ENCODE measurements at regions not wholly inside any gene's neighbourhood (a gene's known extent, or its start where the extent isn't known, plus 50 kb on each side); places are given as distances from the start of the nearest gene placed in this dataset.
A peak's percentile ranks its signal among the peaks of the same experiment; 100 is the strongest.
"Not testable (repeated sequence)": the region's sequence is repeated elsewhere in the genome, so short reads cannot be mapped to it uniquely, and the experiment has no call there.

GRCh38 chr11:13218685-13219084 lies 58.9 kb upstream of the BMAL1 start:
- not testable (repeated sequence) for FAIRE-seq; DNase-seq (ENCODE audit: low spot score)

DNA sequence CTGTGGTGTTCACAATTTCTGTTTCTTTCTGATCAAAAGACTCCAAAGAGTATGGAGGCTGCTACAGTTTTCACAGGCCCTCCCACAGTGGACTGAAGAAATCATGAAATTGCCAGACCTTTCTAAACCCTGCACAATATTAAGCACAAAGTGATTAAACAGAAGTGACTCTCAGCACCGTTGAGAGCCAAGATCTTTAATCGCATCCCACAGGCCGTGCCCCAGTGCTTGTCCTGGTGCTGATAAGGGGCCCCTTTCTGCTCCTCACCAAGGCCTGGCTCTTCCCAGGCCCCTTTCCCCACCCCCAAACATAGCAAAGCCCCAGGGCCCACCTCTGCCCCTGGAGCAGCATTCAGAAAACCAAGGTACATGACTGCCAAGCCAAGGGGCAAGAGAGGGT lies 57.4 kb upstream of the BMAL1 start:
- FAIRE-seq = no peak
- no peak for DNase-seq (ENCODE audit: low spot score)

GRCh38 chr11:13221722-13222121 lies 55.9 kb upstream of the BMAL1 start:
- no peak for DNase-seq (ENCODE audit: low spot score)
- FAIRE-seq = no peak

GRCh38 chr11:13222285-13222684 lies 55.3 kb upstream of the BMAL1 start:
- peak; percentile 71 for DNase-seq (ENCODE audit: low spot score)
- peak; percentile 73 for FAIRE-seq

GRCh38 chr11:13223112-13223511 lies 54.5 kb upstream of the BMAL1 start:
- no peak for DNase-seq (ENCODE audit: low spot score)
- no peak for FAIRE-seq

GRCh38 chr11:13224324-13224723 lies 53.3 kb upstream of the BMAL1 start:
- FAIRE-seq (no peak), DNase-seq (ENCODE audit: low spot score) (no peak)

- FAIRE-seq (peak; percentile 88), DNase-seq (ENCODE audit: low spot score) (peak; percentile 16)
Measured at GRCh38 chr11:13225038-13226001, 52.3 kb upstream of the BMAL1 start.

- FAIRE-seq = no peak
- DNase-seq (ENCODE audit: low spot score) = no peak
Measured at GRCh38 chr11:13227676-13228255, 49.8 kb upstream of the BMAL1 start.
